Ishikawa (cell line): ENCODE measurements at regions not wholly inside any gene's neighbourhood (a gene's known extent, or its start where the extent isn't known, plus 50 kb on each side); places are given as distances from the start of the nearest gene placed in this dataset.

Source experiments
- CEBPB ChIP-seq: IDR thresholded peaks from 2 replicates; pipeline ENCODE4 v1.6.1; 2012
- CREB1 ChIP-seq: IDR thresholded peaks from 2 replicates; pipeline ENCODE4 v1.6.1; 2012; ENCODE audit warnings: low read depth
- EGR1 ChIP-seq: IDR thresholded peaks from 2 replicates; pipeline ENCODE4 v1.6.1; 2012
- EP300 ChIP-seq: IDR thresholded peaks from 2 replicates; pipeline ENCODE4 v1.6.1; 2012; ENCODE audit warnings: borderline replicate concordance
- FOXM1 ChIP-seq: IDR thresholded peaks from 2 replicates; pipeline ENCODE4 v1.6.1; 2012; ENCODE audit warnings: low read depth, borderline replicate concordance
- MAX ChIP-seq: IDR thresholded peaks from 2 replicates; pipeline ENCODE4 v1.6.1; 2012
- NFIC ChIP-seq: IDR thresholded peaks from 2 replicates; pipeline ENCODE4 v1.6.1; 2012
- RAD21 ChIP-seq: IDR thresholded peaks from 2 replicates; pipeline ENCODE4 v1.6.1; 2012; ENCODE audit warnings: low read depth
- REST ChIP-seq: IDR thresholded peaks from 2 replicates; pipeline ENCODE4 v1.6.1; 2012; ENCODE audit warnings: low read depth, mild to moderate bottlenecking
- TAF1 ChIP-seq: IDR thresholded peaks from 2 replicates; pipeline ENCODE4 v1.6.1; 2012; ENCODE audit warnings: low read depth, mild to moderate bottlenecking
- TCF12 ChIP-seq: IDR thresholded peaks from 2 replicates; pipeline ENCODE4 v1.6.1; 2012; ENCODE audit warnings: low read depth
- TEAD4 ChIP-seq: IDR thresholded peaks from 2 replicates; pipeline ENCODE4 v1.6.1; 2012
- USF1 ChIP-seq: IDR thresholded peaks from 2 replicates; pipeline ENCODE4 v1.6.1; 2012
- YY1 ChIP-seq: IDR thresholded peaks from 2 replicates; pipeline ENCODE4 v1.6.1; 2012; ENCODE audit warnings: low read depth
- ZBTB7A ChIP-seq: IDR thresholded peaks from 2 replicates; pipeline ENCODE4 v1.6.1; 2012; ENCODE audit warnings: low read depth

- TF ChIP-seq EGR1 = no peak
- no peak for TF ChIP-seq USF1
- no peak for TF ChIP-seq CREB1
- TF ChIP-seq ZBTB7A = no peak
- TF ChIP-seq YY1 = no peak
Measured at GRCh38 chr4:14035076-14035475, 407.6 kb upstream of the BOD1L1 start.

GRCh38 chr4:14043203-14043602 is 415.7 kb upstream of the BOD1L1 start:
- TF ChIP-seq NFIC = no peak
- no peak for TF ChIP-seq TAF1
- TF ChIP-seq USF1 = no peak
- TF ChIP-seq TCF12 = no peak

- TF ChIP-seq TAF1 (no peak), REST (no peak), MAX (no peak), EP300 (no peak), CEBPB (no peak)
Measured at GRCh38 chr4:14046642-14047041, 419.1 kb upstream of the BOD1L1 start.

- no peak for TF ChIP-seq FOXM1
- TF ChIP-seq EGR1 = no peak
- no peak for TF ChIP-seq TEAD4
- no peak for TF ChIP-seq ZBTB7A
- no peak for TF ChIP-seq YY1
- TF ChIP-seq TAF1 = no peak
Measured at GRCh38 chr4:14047840-14048239, 420.3 kb upstream of the BOD1L1 start.

GRCh38 chr4:14049946-14050345 is 422.4 kb upstream of the BOD1L1 start:
- TF ChIP-seq NFIC (no peak), EP300 (no peak), FOXM1 (no peak), EGR1 (no peak), CEBPB (no peak), RAD21 (no peak), REST (no peak), CREB1 (no peak), USF1 (no peak), MAX (no peak), TEAD4 (no peak), TCF12 (no peak), YY1 (no peak), TAF1 (no peak), ZBTB7A (no peak)

GRCh38 chr4:14053291-14053690 is 425.8 kb upstream of the BOD1L1 start:
- no peak for TF ChIP-seq NFIC
- TF ChIP-seq ZBTB7A = no peak
- TF ChIP-seq EGR1 = no peak
- TF ChIP-seq FOXM1 = no peak

- TF ChIP-seq YY1 (no peak), NFIC (no peak), CEBPB (no peak), REST (no peak), TAF1 (no peak), EP300 (no peak), FOXM1 (no peak), EGR1 (no peak), TEAD4 (no peak), USF1 (no peak)
Measured at GRCh38 chr4:14054391-14054790, 426.9 kb upstream of the BOD1L1 start.
